Rectal smooth muscle tissue (tissue), 1 donor: ENCODE measurements at regions not wholly inside any gene's neighbourhood (a gene's known extent, or its start where the extent isn't known, plus 50 kb on each side); places are given as distances from the start of the nearest gene placed in this dataset.

Experiments
- H3K27ac ChIP-seq: one replicate; pipeline ENCODE4 v1.7.0; 2013; ENCODE audit warnings: low read depth, low read length, inconsistent platforms
- H3K27me3 ChIP-seq: one replicate; pipeline ENCODE4 v1.7.0; 2013; ENCODE audit warnings: low read length; ENCODE audit not compliant: control insufficient read depth, insufficient read depth
- H3K36me3 ChIP-seq: one replicate; pipeline ENCODE4 v1.7.0; 2013; ENCODE audit warnings: low read length; ENCODE audit not compliant: control insufficient read depth, insufficient read depth
- H3K4me1 ChIP-seq: one replicate; pipeline ENCODE4 v1.7.0; 2013; ENCODE audit warnings: low read length; ENCODE audit not compliant: control insufficient read depth, insufficient read depth
- H3K4me3 ChIP-seq: one replicate; pipeline ENCODE4 v1.7.0; 2013; ENCODE audit warnings: low read length
- H3K9ac ChIP-seq: one replicate; pipeline ENCODE4 v1.7.0; 2013; ENCODE audit warnings: low read length

- no peak overlapping the region for H3K27ac ChIP-seq
- H3K9ac ChIP-seq = no peak overlapping the region
- no peaks in the 10 kb centered on the region for H3K27me3 ChIP-seq
- H3K36me3 ChIP-seq = no peaks in the 10 kb centered on the region
- no peak overlapping the region for H3K4me3 ChIP-seq
- H3K4me1 ChIP-seq = peaks cover 4% of the 10 kb centered on the region
Measured at GRCh38 chr1:232682248-232682647, 52.3 kb upstream of the SIPA1L2 start.

DNA sequence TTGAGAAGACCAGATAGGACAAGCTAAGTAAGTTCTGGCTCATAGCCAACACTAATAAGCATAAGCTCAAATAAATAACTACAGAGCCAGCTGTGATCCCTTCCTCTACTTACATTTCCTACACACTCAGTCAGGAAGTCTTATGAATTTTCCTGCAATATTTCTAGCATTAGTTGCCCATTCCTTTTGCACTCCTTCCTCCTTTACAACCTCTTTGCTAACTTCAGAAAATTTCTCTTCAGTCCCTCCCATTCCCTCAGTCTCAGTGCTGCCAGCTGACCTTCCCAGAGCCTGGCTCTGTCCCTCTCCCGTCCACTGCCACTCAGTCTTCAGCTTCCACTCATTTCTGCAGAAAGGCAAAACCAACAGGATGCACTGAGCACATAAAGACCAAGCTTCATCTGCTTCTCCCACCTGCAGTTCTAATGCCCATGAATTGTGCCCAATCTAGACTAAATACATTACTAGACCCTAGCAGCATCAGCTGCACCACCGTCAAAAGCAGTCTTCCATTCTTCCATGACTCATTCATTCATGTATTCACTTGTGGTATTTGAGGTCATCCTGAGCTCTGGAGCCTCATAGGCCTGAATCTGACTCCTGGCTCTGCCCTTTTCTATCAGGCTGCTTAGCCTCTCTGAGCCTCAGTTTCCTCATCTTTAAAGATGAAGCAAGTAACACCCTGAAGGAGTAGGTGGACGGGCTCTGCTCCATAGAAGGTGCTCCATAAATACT is 54.6 kb upstream of the SIPA1L2 start:
- H3K36me3 ChIP-seq = no peaks in the 10 kb centered on the region
- peaks cover 4% of the 10 kb centered on the region for H3K4me1 ChIP-seq
- H3K4me3 ChIP-seq = no peak overlapping the region
- H3K27ac ChIP-seq = no peak overlapping the region
- no peaks in the 10 kb centered on the region for H3K27me3 ChIP-seq
- no peak overlapping the region for H3K9ac ChIP-seq

- H3K4me3 ChIP-seq = no peak overlapping the region
- H3K4me1 ChIP-seq = peaks cover 4% of the 10 kb centered on the region
- no peaks in the 10 kb centered on the region for H3K27me3 ChIP-seq
- no peak overlapping the region for H3K27ac ChIP-seq
- H3K36me3 ChIP-seq = no peaks in the 10 kb centered on the region
- no peak overlapping the region for H3K9ac ChIP-seq
Measured at GRCh38 chr1:232686346-232686745, 56.4 kb upstream of the SIPA1L2 start.

DNA sequence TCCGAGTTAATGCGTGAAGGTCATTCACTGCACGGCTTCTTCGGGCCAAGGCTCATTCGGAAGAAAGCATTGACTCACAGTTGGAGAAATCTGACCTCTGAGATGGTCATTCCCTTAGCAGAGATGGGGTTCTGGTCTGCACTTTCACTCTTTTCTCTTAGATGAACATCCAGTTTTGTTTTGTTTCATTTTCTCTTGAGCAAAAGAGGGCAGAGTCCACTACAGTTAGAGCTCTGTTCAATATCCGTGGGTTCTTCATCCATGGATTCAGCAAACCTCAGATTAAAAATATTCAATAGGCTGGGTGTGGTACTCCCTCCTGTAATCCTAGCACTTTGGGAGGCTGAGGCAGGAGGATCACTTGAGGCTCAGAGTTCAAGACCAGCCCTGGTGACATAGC is 57.4 kb upstream of the SIPA1L2 start:
- peaks cover 4% of the 10 kb centered on the region for H3K4me1 ChIP-seq
- no peak overlapping the region for H3K4me3 ChIP-seq
- no peaks in the 10 kb centered on the region for H3K36me3 ChIP-seq
- H3K27ac ChIP-seq = no peak overlapping the region
- H3K27me3 ChIP-seq = no peaks in the 10 kb centered on the region
- no peak overlapping the region for H3K9ac ChIP-seq

DNA sequence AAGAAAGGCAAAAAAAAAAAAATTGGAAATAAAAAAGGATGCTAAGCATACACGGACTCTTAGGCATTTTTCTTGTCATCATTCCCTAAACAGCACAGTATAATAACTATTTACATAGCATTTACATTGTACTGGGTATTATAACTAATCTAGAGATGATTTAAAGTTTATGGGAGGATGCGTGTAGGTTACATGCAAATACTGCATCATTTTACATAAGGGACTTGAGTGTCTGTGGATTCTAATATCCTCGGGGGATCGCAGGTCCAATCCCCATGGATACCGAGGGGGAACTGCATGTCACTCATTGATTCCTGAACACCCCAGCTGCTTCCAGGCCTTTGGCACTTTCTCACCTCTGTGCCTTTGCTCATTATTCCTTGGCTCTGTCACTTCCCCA is 57.8 kb upstream of the SIPA1L2 start:
- no peak overlapping the region for H3K4me3 ChIP-seq
- no peak overlapping the region for H3K9ac ChIP-seq
- H3K4me1 ChIP-seq = peaks cover 6% of the 10 kb centered on the region
- no peaks in the 10 kb centered on the region for H3K36me3 ChIP-seq
- H3K27ac ChIP-seq = no peak overlapping the region
- no peaks in the 10 kb centered on the region for H3K27me3 ChIP-seq

DNA sequence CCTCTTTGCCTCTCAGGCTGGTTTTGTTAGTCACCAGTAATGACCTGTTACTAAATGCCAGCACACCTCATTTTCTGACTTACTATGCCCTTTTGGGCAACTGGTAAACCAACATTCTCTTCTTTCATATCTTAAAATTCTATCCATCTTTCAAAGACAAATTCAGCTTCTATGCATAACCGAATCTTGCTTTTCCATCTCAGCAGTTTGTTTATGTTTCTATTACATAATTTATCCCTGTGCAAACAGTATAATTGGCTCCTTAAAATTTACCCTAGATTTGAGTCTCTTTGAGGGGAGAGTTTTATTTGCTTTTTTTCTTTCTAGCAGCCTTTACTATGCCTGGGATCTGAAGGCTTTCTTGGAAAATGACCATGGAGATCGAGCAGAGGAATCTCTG is 58.5 kb upstream of the SIPA1L2 start:
- H3K27ac ChIP-seq = no peak overlapping the region
- no peak overlapping the region for H3K4me3 ChIP-seq
- H3K9ac ChIP-seq = no peak overlapping the region
- H3K4me1 ChIP-seq = peaks cover 9% of the 10 kb centered on the region
- H3K27me3 ChIP-seq = no peaks in the 10 kb centered on the region
- no peaks in the 10 kb centered on the region for H3K36me3 ChIP-seq

- H3K36me3 ChIP-seq = no peaks in the 10 kb centered on the region
- no peaks in the 10 kb centered on the region for H3K27me3 ChIP-seq
- no peak overlapping the region for H3K27ac ChIP-seq
- H3K4me3 ChIP-seq = no peak overlapping the region
- no peak overlapping the region for H3K9ac ChIP-seq
- H3K4me1 ChIP-seq = peaks cover 8% of the 10 kb centered on the region
Measured at GRCh38 chr1:232689711-232690110, 59.8 kb upstream of the SIPA1L2 start.

GRCh38 chr1:232690285-232690935 is 60.5 kb upstream of the SIPA1L2 start:
- Histone ChIP-seq H3K27me3 (no peaks in the 10 kb centered on the region), H3K9ac (no peak overlapping the region), H3K27ac (no peak overlapping the region), H3K4me1 (peaks cover 8% of the 10 kb centered on the region), H3K36me3 (no peaks in the 10 kb centered on the region), H3K4me3 (no peak overlapping the region)

- Histone ChIP-seq H3K4me1 (peaks cover 8% of the 10 kb centered on the region), H3K27me3 (no peaks in the 10 kb centered on the region), H3K9ac (no peak overlapping the region), H3K27ac (no peak overlapping the region), H3K4me3 (no peak overlapping the region), H3K36me3 (no peaks in the 10 kb centered on the region)
Measured at GRCh38 chr1:232694475-232694874, 64.5 kb upstream of the SIPA1L2 start.

GRCh38 chr1:232695621-232696385 is 65.9 kb upstream of the SIPA1L2 start:
- Histone ChIP-seq H3K4me1 (peaks cover 8% of the 10 kb centered on the region), H3K27ac (no peak overlapping the region), H3K27me3 (no peaks in the 10 kb centered on the region), H3K4me3 (no peak overlapping the region), H3K36me3 (no peaks in the 10 kb centered on the region), H3K9ac (no peak overlapping the region)

DNA sequence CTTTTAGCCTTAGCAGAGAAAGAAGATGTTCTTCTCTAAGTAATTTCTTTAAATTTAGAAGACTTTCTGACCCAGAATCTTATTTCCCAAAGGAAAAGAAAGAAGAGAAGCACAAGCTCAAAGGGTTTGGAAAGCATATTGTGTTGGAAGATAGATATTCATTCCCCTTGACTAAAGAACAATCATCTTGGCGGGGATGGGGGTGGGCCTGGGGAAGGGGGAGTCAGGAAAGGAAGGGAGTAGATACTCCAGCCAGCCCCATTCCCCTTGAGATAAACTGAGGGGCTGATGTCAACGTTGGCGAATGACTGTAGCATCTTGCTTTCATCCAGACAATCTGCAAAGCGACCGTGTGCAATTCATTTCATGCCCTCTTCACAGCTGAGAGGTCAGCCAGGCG is 66.5 kb upstream of the SIPA1L2 start:
- peaks cover 8% of the 10 kb centered on the region for H3K4me1 ChIP-seq
- no peak overlapping the region for H3K9ac ChIP-seq
- no peak overlapping the region for H3K27ac ChIP-seq
- H3K4me3 ChIP-seq = no peak overlapping the region
- H3K36me3 ChIP-seq = no peaks in the 10 kb centered on the region
- no peaks in the 10 kb centered on the region for H3K27me3 ChIP-seq

GRCh38 chr1:232697187-232697822 is 67.4 kb upstream of the SIPA1L2 start:
- no peak overlapping the region for H3K4me3 ChIP-seq
- no peak overlapping the region for H3K9ac ChIP-seq
- H3K4me1 ChIP-seq = peaks cover 8% of the 10 kb centered on the region
- H3K36me3 ChIP-seq = no peaks in the 10 kb centered on the region
- no peak overlapping the region for H3K27ac ChIP-seq
- no peaks in the 10 kb centered on the region for H3K27me3 ChIP-seq
